Kidney (tissue), 13 donors: ENCODE measurements at regions not wholly inside any gene's neighbourhood (a gene's known extent, or its start where the extent isn't known, plus 50 kb on each side); places are given as distances from the start of the nearest gene placed in this dataset.

Experiments
- DNase-seq, 5 donors: peaks; one replicate each; pipeline ENCODE4 v3.0.0-alpha.2; 2013 to 2020
- FAIRE-seq: peaks from 2 replicates; lab custom pipeline; 2012; peaks lifted over from hg19 to GRCh38; lab: Jason Lieb, UNC
- H3K27ac ChIP-seq, 2 donors: one replicate each; pipeline ENCODE4 v1.7.0; 2013; ENCODE audit warnings: low read depth in 2 of 2, low read length in 2 of 2, inconsistent platforms in 1 of 2
- H3K27me3 ChIP-seq: one replicate; pipeline ENCODE4 v1.7.1; 2013; ENCODE audit warnings: low read length, inconsistent platforms; ENCODE audit not compliant: control insufficient read depth, insufficient read depth
- H3K36me3 ChIP-seq, 3 donors: one replicate each; pipeline versions ENCODE4 v1.7.0 to v1.7.1; 2013; ENCODE audit warnings: low read length in 3 of 3, control low read depth in 1 of 3, inconsistent platforms in 1 of 3; ENCODE audit not compliant: insufficient read depth in 3 of 3, control insufficient read depth in 2 of 3
- H3K4me1 ChIP-seq, 3 donors: one replicate each; pipeline versions ENCODE4 v1.7.0 to v1.7.1; 2013; ENCODE audit warnings: low read length in 3 of 3, inconsistent platforms in 1 of 3, low read depth in 1 of 3; ENCODE audit not compliant: control insufficient read depth in 2 of 3, insufficient read depth in 2 of 3
- H3K4me3 ChIP-seq, 3 donors: one replicate each; pipeline versions ENCODE4 v1.7.0 to v1.8.1; 2013; ENCODE audit warnings: low read length in 3 of 3, control low read depth in 1 of 3, inconsistent platforms in 1 of 3
- H3K9ac ChIP-seq, 3 donors: one replicate each; pipeline versions ENCODE4 v1.7.0 to v1.7.1; 2013; ENCODE audit warnings: low read length in 3 of 3, control low read depth in 1 of 3, inconsistent platforms in 1 of 3
- H3K9me3 ChIP-seq, 3 donors: one replicate each; pipeline versions ENCODE4 v1.7.0 to v1.7.1; 2013; ENCODE audit warnings: low read length in 3 of 3, control low read depth in 1 of 3, inconsistent platforms in 1 of 3; ENCODE audit not compliant: control insufficient read depth in 2 of 3, insufficient read depth in 1 of 3
- intact Hi-C: fragments of 100-400 bp; cut with DNase I; formaldehyde crosslinking; loops from one replicate; pipeline ENCODE4 v1.11.1; 2022
- TF ChIP-seq, protein P1 (sequence below): IDR thresholded peaks from 3 replicates; pipeline ENCODE4 v1.5.1; 2012; ENCODE audit warnings: mild to moderate bottlenecking, moderate library complexity, borderline replicate concordance; ENCODE audit not compliant: insufficient read depth; ENCODE audit errors: extremely low read depth
- donor health status: control.
- donor health status: control.
- donor health status: control.
- donor health status: control.
- donor health status: control.
- donor health status: DM: yes; HTN: yes; CAD: no.
- donor health status: Normal renal cell carcinoma (clear cell type).

DNA sequence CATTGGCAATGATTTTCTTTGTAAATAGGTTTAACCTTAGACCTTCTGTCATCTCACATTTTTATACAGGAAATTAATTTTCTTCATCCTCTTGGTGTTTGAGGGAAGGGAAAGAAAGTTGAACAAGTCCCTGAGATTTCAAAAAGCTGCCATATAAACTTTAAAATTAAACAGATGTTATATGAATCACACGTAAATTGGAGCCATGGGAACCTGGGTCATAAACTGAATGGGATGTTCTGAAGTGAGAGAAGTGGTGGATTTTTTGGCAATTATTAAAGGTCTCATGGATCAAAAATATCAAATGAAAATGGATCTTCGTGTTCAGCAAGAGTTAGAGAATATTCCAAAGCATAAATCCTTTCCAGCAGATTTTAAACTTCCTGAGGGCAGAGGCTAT, 242.2 kb downstream of the DMRT2 start:
- TF ChIP-seq, protein P1, sequence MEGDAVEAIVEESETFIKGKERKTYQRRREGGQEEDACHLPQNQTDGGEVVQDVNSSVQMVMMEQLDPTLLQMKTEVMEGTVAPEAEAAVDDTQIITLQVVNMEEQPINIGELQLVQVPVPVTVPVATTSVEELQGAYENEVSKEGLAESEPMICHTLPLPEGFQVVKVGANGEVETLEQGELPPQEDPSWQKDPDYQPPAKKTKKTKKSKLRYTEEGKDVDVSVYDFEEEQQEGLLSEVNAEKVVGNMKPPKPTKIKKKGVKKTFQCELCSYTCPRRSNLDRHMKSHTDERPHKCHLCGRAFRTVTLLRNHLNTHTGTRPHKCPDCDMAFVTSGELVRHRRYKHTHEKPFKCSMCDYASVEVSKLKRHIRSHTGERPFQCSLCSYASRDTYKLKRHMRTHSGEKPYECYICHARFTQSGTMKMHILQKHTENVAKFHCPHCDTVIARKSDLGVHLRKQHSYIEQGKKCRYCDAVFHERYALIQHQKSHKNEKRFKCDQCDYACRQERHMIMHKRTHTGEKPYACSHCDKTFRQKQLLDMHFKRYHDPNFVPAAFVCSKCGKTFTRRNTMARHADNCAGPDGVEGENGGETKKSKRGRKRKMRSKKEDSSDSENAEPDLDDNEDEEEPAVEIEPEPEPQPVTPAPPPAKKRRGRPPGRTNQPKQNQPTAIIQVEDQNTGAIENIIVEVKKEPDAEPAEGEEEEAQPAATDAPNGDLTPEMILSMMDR = no peak
- H3K4me3 ChIP-seq = no peak overlapping the region
- H3K36me3 ChIP-seq = no peaks in the 10 kb centered on the region
- intact Hi-C loops = no loop called here
- no peak for FAIRE-seq
- no peaks in the 10 kb centered on the region for H3K4me1 ChIP-seq
- H3K9ac ChIP-seq = no peak overlapping the region
- no peak for DNase-seq
- peaks cover 0 to 1% (median 0%) of the 10 kb centered on the region in 3 donors for H3K9me3 ChIP-seq
- H3K27me3 ChIP-seq = no peaks in the 10 kb centered on the region
- H3K27ac ChIP-seq = no peak overlapping the region

DNA sequence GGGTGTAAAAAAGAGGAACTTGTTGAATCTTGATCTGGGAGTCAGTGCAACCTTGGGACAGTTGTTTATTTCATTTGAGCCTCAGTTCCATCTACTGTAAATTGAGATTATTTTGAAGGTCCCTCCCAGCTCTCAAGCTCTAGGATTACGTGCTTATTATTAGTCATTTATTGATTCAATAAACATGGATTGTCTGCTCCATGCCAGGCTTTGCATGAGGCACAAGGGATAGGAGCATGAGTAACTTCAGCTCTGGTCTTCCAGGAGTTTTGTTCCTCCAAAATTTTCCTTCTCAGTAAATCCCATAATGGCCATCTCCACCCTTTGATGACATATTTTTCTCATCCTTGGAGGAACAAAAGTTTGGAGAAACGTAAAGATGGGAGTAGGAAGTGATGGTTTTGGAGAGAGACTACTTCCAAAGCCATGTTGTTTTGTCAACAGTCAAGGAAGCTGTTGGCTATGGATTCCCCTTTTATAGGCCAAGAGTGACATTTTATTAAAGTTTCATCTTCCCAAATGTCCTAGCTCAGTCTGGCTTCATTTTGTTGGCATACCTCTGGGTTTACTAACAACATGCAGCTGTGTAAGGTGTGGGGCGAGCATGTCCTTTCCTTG, 244.6 kb downstream of the DMRT2 start:
- intact Hi-C loops = no loop called here
- no peaks in the 10 kb centered on the region for H3K4me1 ChIP-seq
- FAIRE-seq = no peak

DNA sequence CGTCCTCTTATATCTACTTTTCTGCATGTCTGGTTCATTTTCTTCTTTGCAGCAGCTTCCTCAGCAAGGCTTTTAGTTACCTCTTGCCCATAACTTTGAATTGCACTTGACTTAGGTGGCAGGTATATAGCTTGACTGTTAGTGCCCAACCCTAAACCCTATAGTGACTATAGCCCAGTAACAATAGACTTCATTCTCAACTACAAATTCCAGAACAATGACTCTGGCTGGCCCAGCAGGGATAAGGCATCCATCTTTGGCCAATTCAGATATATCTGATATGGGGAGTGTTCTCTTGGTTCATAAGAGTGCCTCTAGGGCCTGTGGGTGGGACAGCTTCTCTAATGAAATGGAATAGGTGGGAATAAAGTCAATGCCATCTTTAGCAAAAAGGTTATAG, 246.2 kb downstream of the DMRT2 start:
- no peak overlapping the region for H3K27ac ChIP-seq
- H3K36me3 ChIP-seq = no peaks in the 10 kb centered on the region
- no peaks in the 10 kb centered on the region for H3K4me1 ChIP-seq
- H3K9me3 ChIP-seq = no peaks in the 10 kb centered on the region
- no peak overlapping the region for H3K9ac ChIP-seq
- no peaks in the 10 kb centered on the region for H3K27me3 ChIP-seq
- no peak overlapping the region for H3K4me3 ChIP-seq
- DNase-seq (no peak), FAIRE-seq (no peak)
- TF ChIP-seq, protein P1 = no peak
- intact Hi-C loops = no loop called here

More for the DNA sequence above, 244.6 kb downstream of the DMRT2 start:
- H3K4me3 ChIP-seq = no peak overlapping the region
- no peak overlapping the region for H3K9ac ChIP-seq
- H3K9me3 ChIP-seq = no peaks in the 10 kb centered on the region
- no peak overlapping the region for H3K27ac ChIP-seq
- DNase-seq = no peak
- TF ChIP-seq, protein P1 = no peak
- H3K36me3 ChIP-seq = no peaks in the 10 kb centered on the region
- H3K27me3 ChIP-seq = no peaks in the 10 kb centered on the region

DNA sequence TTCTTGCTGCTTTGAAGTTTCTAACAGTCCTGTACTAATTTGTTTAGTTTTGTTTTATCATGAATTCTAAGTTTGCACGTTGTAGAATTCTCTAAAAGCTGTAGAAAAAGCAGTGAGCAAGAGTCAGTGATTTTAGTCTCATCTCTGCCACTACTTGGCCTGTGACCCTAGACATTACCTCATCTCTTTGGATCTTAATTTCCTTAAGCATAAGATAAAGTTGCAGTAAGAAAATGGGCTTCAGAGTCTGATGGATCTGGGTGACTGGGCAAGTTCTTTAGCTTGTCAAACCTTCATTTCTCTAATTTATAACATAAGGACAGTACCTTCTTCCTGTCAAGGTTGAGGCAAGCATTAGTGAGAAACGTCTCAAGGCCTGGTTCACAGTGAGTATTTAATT, 247.9 kb downstream of the DMRT2 start:
- Histone ChIP-seq H3K27ac (no peak overlapping the region), H3K9ac (no peak overlapping the region), H3K9me3 (no peaks in the 10 kb centered on the region), H3K36me3 (no peaks in the 10 kb centered on the region), H3K27me3 (no peaks in the 10 kb centered on the region), H3K4me1 (no peaks in the 10 kb centered on the region), H3K4me3 (no peak overlapping the region)
- peak in 1 of 5 donors; percentile 1 for DNase-seq
- TF ChIP-seq, protein P1 = no peak
- intact Hi-C loops = no loop called here
- no peak for FAIRE-seq
